ENCODE measurements at regions not wholly inside any gene's neighbourhood (a gene's known extent, or its start where the extent isn't known, plus 50 kb on each side); places are given as distances from the start of the nearest gene placed in this dataset.
"Not testable (repeated sequence)": the region's sequence is repeated elsewhere in the genome, so short reads cannot be mapped to it uniquely, and the experiment has no call there.

GRCh38 chr3:17816839-17817238 lies 74.4 kb upstream of the TBC1D5 start:
- H3K4ac ChIP-seq (replicated peaks; ENCODE audit: insufficient read length, low read depth, low read length); H3K79me2 ChIP-seq (ENCODE audit: control insufficient read depth in 1 of 2, insufficient read depth in 2 of 2, low read length in 2 of 2); H4K8ac ChIP-seq (ENCODE audit: extremely low read depth, insufficient read depth, low read length); H3K18ac ChIP-seq (ENCODE audit: extremely low read depth, low read length); H3K4me1 ChIP-seq (replicated peaks in 1 of 4; ENCODE audit: control insufficient read depth in 3 of 4, insufficient read depth in 4 of 4, low read length in 3 of 4); H4K91ac ChIP-seq (replicated peaks; ENCODE audit: insufficient read length, low read length); POLR2A ChIA-PET (ENCODE audit: partially characterized antibody); H3K4me3 ChIP-seq (ENCODE audit: extremely low read depth in 1 of 4, insufficient read depth in 2 of 4, low read depth in 3 of 4, low read length in 4 of 4); H3K79me1 ChIP-seq (ENCODE audit: low read depth, low read length); H2BK15ac ChIP-seq (ENCODE audit: low read length); H4K5ac ChIP-seq (ENCODE audit: insufficient read length, low read depth, low read length); H3K36me3 ChIP-seq (ENCODE audit: control insufficient read depth in 2 of 4, insufficient read depth in 4 of 4, low read length in 3 of 4); H2BK120ac ChIP-seq (replicated peaks; ENCODE audit: low read depth, low read length); H3K23me2 ChIP-seq (ENCODE audit: low read depth, low read length); H2AFZ ChIP-seq (ENCODE audit: low read length); H3K56ac ChIP-seq (replicated peaks; ENCODE audit: insufficient read length, low read depth, low read length); DNase-seq (ENCODE audit: low read depth in 1 of 2, low spot score in 2 of 2); FAIRE-seq; H3K9ac ChIP-seq (replicated peaks in 1 of 4; ENCODE audit: extremely low read depth in 1 of 4, low read depth in 3 of 4, low read length in 3 of 4); H2AK5ac ChIP-seq (ENCODE audit: low read depth, low read length); H4K20me1 ChIP-seq (replicated peaks in 1 of 2; ENCODE audit: control insufficient read depth in 1 of 2, insufficient read depth in 2 of 2, low read length in 2 of 2); H3K23ac ChIP-seq (ENCODE audit: insufficient read length); H2BK20ac ChIP-seq (ENCODE audit: low read length); H3K4me2 ChIP-seq (ENCODE audit: insufficient read depth in 1 of 2, low read depth in 2 of 2, low read length in 2 of 2); H3K14ac ChIP-seq (ENCODE audit: insufficient read length); H3K27ac ChIP-seq (ENCODE audit: low read depth, low read length); H2BK12ac ChIP-seq (ENCODE audit: low read depth, low read length); H2BK5ac ChIP-seq (ENCODE audit: low read depth, low read length); H3K27me3 ChIP-seq (replicated peaks in 1 of 4; ENCODE audit: control insufficient read depth in 3 of 4, extremely low read depth in 1 of 4, insufficient read depth in 3 of 4, low read length in 3 of 4): not testable (repeated sequence)
- peaks cover 6 to 12% of the 10 kb centered on the region in 2 experiments; a peak in 2 of 4 replicates for H3K9me3 ChIP-seq (ENCODE audit: insufficient read depth in 2 of 2, low read depth in 1 of 2, low read length in 1 of 2)
- 84% methylated on average over 3 of the region's 3 CpGs; no CpG with 5 or more reads in 1 of the 2 experiments for WGBS, 2 experiments (ENCODE audit: extremely low coverage in 1 of 2, insufficient coverage in 1 of 2, insufficient read length in 1 of 2, insufficient replicate concordance in 2 of 2, low coverage in 1 of 2, low lambda C conversion rate in 2 of 2, missing lambda C conversion rate in 1 of 2)
- CTCF ChIA-PET (ENCODE audit: partially characterized antibody): interaction anchor here (0.8 to 2.1 kb wide), 5 partner anchors 9 to 384 kb away, joined by 3 to 8 read pairs (median 4); no protein-coding TSS in a partner anchor

DNA sequence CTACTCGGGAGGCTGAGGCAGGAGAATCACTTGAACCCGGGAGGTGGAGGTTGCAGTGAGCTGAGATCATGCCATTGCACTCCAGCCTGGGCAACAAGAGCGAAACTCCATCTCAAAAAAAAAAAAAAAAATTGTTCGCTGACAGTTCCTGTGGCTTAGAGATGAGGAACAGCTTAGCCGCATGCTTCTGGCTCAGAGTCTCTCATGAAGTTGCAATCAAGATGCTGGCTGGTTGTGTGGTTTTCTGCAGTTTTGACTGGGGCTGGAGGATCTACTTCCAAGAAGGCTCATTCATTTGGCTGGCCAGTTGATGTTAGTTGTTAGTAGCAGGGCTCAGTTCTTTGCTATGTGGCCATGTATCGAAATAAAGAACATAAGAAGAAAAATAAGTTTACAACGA lies 69.9 kb upstream of the TBC1D5 start:
- H3K79me2 ChIP-seq (ENCODE audit: control insufficient read depth in 1 of 2, insufficient read depth in 2 of 2, low read length in 2 of 2); H4K5ac ChIP-seq (ENCODE audit: insufficient read length, low read depth, low read length); H3K79me1 ChIP-seq (ENCODE audit: low read depth, low read length); H3K23me2 ChIP-seq (ENCODE audit: low read depth, low read length); H3K4me3 ChIP-seq (ENCODE audit: extremely low read depth in 1 of 4, insufficient read depth in 2 of 4, low read depth in 3 of 4, low read length in 4 of 4); H3K9ac ChIP-seq (replicated peaks in 1 of 4; ENCODE audit: extremely low read depth in 1 of 4, low read depth in 3 of 4, low read length in 3 of 4); H2AK5ac ChIP-seq (ENCODE audit: low read depth, low read length); H3K56ac ChIP-seq (replicated peaks; ENCODE audit: insufficient read length, low read depth, low read length); H4K91ac ChIP-seq (replicated peaks; ENCODE audit: insufficient read length, low read length); H3K14ac ChIP-seq (ENCODE audit: insufficient read length); H3K9me3 ChIP-seq (ENCODE audit: insufficient read depth in 2 of 2, low read depth in 1 of 2, low read length in 1 of 2); H2BK120ac ChIP-seq (replicated peaks; ENCODE audit: low read depth, low read length); H4K20me1 ChIP-seq (replicated peaks in 1 of 2; ENCODE audit: control insufficient read depth in 1 of 2, insufficient read depth in 2 of 2, low read length in 2 of 2); H3K4me1 ChIP-seq (replicated peaks in 1 of 4; ENCODE audit: control insufficient read depth in 3 of 4, insufficient read depth in 4 of 4, low read length in 3 of 4); H2AFZ ChIP-seq (ENCODE audit: low read length); H3K27ac ChIP-seq (ENCODE audit: low read depth, low read length); POLR2A ChIA-PET (ENCODE audit: partially characterized antibody); FAIRE-seq; H2BK20ac ChIP-seq (ENCODE audit: low read length); H2BK15ac ChIP-seq (ENCODE audit: low read length); H2BK12ac ChIP-seq (ENCODE audit: low read depth, low read length); H3K36me3 ChIP-seq (ENCODE audit: control insufficient read depth in 2 of 4, insufficient read depth in 4 of 4, low read length in 3 of 4); H4K8ac ChIP-seq (ENCODE audit: extremely low read depth, insufficient read depth, low read length); H3K27me3 ChIP-seq (replicated peaks in 1 of 4; ENCODE audit: control insufficient read depth in 3 of 4, extremely low read depth in 1 of 4, insufficient read depth in 3 of 4, low read length in 3 of 4); DNase-seq (ENCODE audit: low read depth in 1 of 2, low spot score in 2 of 2); H2BK5ac ChIP-seq (ENCODE audit: low read depth, low read length); H3K4ac ChIP-seq (replicated peaks; ENCODE audit: insufficient read length, low read depth, low read length); H3K23ac ChIP-seq (ENCODE audit: insufficient read length); H3K18ac ChIP-seq (ENCODE audit: extremely low read depth, low read length); H3K4me2 ChIP-seq (ENCODE audit: insufficient read depth in 1 of 2, low read depth in 2 of 2, low read length in 2 of 2): not testable (repeated sequence)
- WGBS, 2 experiments (ENCODE audit: extremely low coverage in 1 of 2, insufficient coverage in 1 of 2, insufficient read length in 1 of 2, insufficient replicate concordance in 2 of 2, low coverage in 1 of 2, low lambda C conversion rate in 2 of 2, missing lambda C conversion rate in 1 of 2): 95% methylated on average over 4 of the region's 7 CpGs; no CpG with 5 or more reads in 1 of the 2 experiments
- CTCF ChIA-PET (ENCODE audit: partially characterized antibody): interaction anchor here (0.6 to 3.6 kb wide), 3 partner anchors 14 to 82 kb away, joined by 3 to 16 read pairs (median 6); no protein-coding TSS in a partner anchor

Data from H1 (cell line).